ENCODE measurements at regions not wholly inside any gene's neighbourhood (a gene's known extent, or its start where the extent isn't known, plus 50 kb on each side); places are given as distances from the start of the nearest gene placed in this dataset.

DNA sequence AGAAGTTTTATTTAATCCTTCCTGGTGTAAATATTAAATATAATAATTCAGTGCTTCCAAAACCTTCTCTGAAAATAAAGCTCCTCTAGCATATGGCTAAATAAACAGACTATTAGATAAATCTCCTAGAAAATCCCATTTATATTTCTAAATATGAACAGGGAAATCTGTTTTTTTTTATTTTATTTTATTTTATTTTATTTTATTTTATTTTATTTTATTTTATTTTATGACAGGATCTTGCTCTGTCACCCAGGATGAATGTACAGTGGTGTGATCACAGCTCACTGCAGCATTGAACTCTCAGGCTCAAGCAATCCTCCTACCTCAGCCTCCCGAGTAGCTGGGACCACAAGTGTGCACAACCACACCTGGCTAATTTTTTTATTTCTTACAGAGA is 673.5 kb downstream of the IRS1 start:
- TF ChIP-seq, protein P1, sequence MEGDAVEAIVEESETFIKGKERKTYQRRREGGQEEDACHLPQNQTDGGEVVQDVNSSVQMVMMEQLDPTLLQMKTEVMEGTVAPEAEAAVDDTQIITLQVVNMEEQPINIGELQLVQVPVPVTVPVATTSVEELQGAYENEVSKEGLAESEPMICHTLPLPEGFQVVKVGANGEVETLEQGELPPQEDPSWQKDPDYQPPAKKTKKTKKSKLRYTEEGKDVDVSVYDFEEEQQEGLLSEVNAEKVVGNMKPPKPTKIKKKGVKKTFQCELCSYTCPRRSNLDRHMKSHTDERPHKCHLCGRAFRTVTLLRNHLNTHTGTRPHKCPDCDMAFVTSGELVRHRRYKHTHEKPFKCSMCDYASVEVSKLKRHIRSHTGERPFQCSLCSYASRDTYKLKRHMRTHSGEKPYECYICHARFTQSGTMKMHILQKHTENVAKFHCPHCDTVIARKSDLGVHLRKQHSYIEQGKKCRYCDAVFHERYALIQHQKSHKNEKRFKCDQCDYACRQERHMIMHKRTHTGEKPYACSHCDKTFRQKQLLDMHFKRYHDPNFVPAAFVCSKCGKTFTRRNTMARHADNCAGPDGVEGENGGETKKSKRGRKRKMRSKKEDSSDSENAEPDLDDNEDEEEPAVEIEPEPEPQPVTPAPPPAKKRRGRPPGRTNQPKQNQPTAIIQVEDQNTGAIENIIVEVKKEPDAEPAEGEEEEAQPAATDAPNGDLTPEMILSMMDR (conservative IDR thresholded peaks at IDR 0.05), result no peak
- TF ChIP-seq ZFX (IDR thresholded peaks at IDR 0.05), result no peak
